Transverse colon (tissue), 4 donors: ENCODE measurements at regions not wholly inside any gene's neighbourhood (a gene's known extent, or its start where the extent isn't known, plus 50 kb on each side); places are given as distances from the start of the nearest gene placed in this dataset.

Source experiments
- DNase-seq: peaks from one replicate; pipeline ENCODE4 v3.0.0-alpha.2; 2019
- H3K27ac ChIP-seq, 4 donors: fragments of 200-600 bp; sonication (generic); 2 replicates each; pipeline ENCODE4 v1.5.1; 2016 to 2018; ENCODE audit warnings: inconsistent platforms in 4 of 4
- H3K27me3 ChIP-seq: fragments of 200-600 bp; sonication (generic); 2 replicates; pipeline ENCODE4 v1.5.1; 2017; ENCODE audit warnings: inconsistent platforms
- H3K36me3 ChIP-seq, 4 donors: fragments of 200-600 bp; sonication (generic); 2 replicates each; pipeline ENCODE4 v1.5.1; 2017 to 2019; ENCODE audit warnings: inconsistent platforms in 4 of 4
- H3K4me1 ChIP-seq, 4 donors: fragments of 200-600 bp; sonication (generic); 2 replicates each; pipeline ENCODE4 v1.5.1; 2017 to 2020; ENCODE audit warnings: inconsistent platforms in 4 of 4
- H3K4me3 ChIP-seq, 4 donors: fragments of 200-600 bp; sonication (generic); 1 replicate in 1 of 4; 2 replicates in 3 of 4; pipeline versions ENCODE4 v1.5.1 to v1.6.1; 2017 to 2019; ENCODE audit warnings: inconsistent platforms in 4 of 4
- H3K9me3 ChIP-seq, 2 donors: fragments of 200-600 bp; sonication (generic); 2 replicates each; pipeline ENCODE4 v1.5.1; 2017 to 2019; ENCODE audit warnings: inconsistent platforms in 2 of 2
- EP300 ChIP-seq: sonication (generic); formaldehyde crosslinking; IDR thresholded peaks from one replicate; pipeline ENCODE4 v1.6.1; 2017; ENCODE audit warnings: antibody characterized with exemption, low read depth
- POLR2A ChIP-seq: fragments of 450-650 bp; IDR thresholded peaks from one replicate; pipeline ENCODE4 v1.6.1; 2016; ENCODE audit warnings: antibody characterized with exemption, mild to moderate bottlenecking, moderate library complexity
- POLR2AphosphoS5 ChIP-seq, 3 donors: sonication (generic); formaldehyde crosslinking; IDR thresholded peaks; one replicate each; pipeline ENCODE4 v1.6.1; 2016; ENCODE audit warnings: antibody characterized with exemption in 3 of 3
- WGBS, 2 donors: methylation state at CpG; one replicate each; pipeline ENCODE4 v1.1.5; 2018; ENCODE audit warnings: low coverage in 1 of 2; 5-methylcytosine and 5-hydroxymethylcytosine counted together
- in situ Hi-C, 4 donors: fragments of 200-750 bp; cut with MboI; loops; one replicate each; pipeline versions ENCODE4 v1.15.0 to v1.15.1; 2017; ENCODE audit warnings: low sequenced_read_pairs in 3 of 4, low pct_ligation_motif_present in 1 of 4, low pct_unique_long_range_greater_than_20kb in 1 of 4
- intact Hi-C: fragments of 100-400 bp; cut with DNase I; formaldehyde crosslinking; loops from one replicate; pipeline ENCODE4 v1.15.1; 2023; ENCODE audit warnings: low total_unique reads
- TF ChIP-seq, protein P1 (sequence below), 5 experiments: fragments of 200-600 bp in 3 of 5; fragments of 450-650 bp in 2 of 5; sonication (generic) in 3 of 5; IDR thresholded peaks; 1 replicate in 2 of 5; 2 replicates in 3 of 5; pipeline ENCODE4 v1.5.1; 2016 to 2017; ENCODE audit warnings: antibody characterized with exemption in 5 of 5, inconsistent platforms in 3 of 5, mild to moderate bottlenecking in 2 of 5, moderate library complexity in 1 of 5

- DNase-seq, result no peak
- in situ Hi-C loops, result no loop called here
Observed at GRCh38 chr5:171713152-171713551, 72.5 kb upstream of the SMIM23 start.

DNA sequence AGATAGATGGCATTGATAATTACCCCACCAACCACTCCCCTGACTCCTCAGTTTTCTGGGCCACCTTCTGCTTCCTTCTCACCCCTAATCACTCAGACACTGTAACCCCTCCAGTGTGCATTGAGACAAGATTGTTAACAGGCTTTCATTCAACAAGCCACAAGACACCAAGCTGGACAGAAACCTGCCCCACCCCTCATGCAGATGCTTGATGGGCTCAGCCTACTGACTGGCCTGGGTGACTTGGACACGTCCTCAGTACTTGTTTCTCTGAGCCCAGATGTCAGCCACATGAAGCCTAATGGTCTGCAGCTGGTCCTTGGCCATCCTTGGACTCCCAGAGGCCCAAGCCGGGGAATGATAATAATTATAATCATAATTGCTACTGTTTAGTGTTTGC, 71.4 kb upstream of the SMIM23 start:
- intact Hi-C loops (no loop called here), in situ Hi-C loops (no loop called here)
- 64% methylated on average over 2 of the region's 2 CpGs; no CpG with 5 or more reads in 1 of the 2 donors for WGBS, 2 donors
- Histone ChIP-seq H3K4me1 (no peaks in the 10 kb centered on the region), H3K4me3 (no peak overlapping the region), H3K9me3 (no peaks in the 10 kb centered on the region), H3K27ac (no peak overlapping the region), H3K27me3 (no peaks in the 10 kb centered on the region), H3K36me3 (no peaks in the 10 kb centered on the region)
- TF ChIP-seq, protein P1, sequence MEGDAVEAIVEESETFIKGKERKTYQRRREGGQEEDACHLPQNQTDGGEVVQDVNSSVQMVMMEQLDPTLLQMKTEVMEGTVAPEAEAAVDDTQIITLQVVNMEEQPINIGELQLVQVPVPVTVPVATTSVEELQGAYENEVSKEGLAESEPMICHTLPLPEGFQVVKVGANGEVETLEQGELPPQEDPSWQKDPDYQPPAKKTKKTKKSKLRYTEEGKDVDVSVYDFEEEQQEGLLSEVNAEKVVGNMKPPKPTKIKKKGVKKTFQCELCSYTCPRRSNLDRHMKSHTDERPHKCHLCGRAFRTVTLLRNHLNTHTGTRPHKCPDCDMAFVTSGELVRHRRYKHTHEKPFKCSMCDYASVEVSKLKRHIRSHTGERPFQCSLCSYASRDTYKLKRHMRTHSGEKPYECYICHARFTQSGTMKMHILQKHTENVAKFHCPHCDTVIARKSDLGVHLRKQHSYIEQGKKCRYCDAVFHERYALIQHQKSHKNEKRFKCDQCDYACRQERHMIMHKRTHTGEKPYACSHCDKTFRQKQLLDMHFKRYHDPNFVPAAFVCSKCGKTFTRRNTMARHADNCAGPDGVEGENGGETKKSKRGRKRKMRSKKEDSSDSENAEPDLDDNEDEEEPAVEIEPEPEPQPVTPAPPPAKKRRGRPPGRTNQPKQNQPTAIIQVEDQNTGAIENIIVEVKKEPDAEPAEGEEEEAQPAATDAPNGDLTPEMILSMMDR (IDR thresholded peaks at IDR 0.05), result no peak
- TF ChIP-seq EP300 (no peak), POLR2A (no peak), POLR2AphosphoS5 (IDR thresholded peaks at IDR 0.05) (no peak)
- DNase-seq, result no peak

More at GRCh38 chr5:171713152-171713551, 72.5 kb upstream of the SMIM23 start:
- Histone ChIP-seq H3K4me3 (no peak overlapping the region), H3K4me1 (no peaks in the 10 kb centered on the region), H3K27me3 (no peaks in the 10 kb centered on the region), H3K36me3 (no peaks in the 10 kb centered on the region), H3K9me3 (no peaks in the 10 kb centered on the region), H3K27ac (no peak overlapping the region)
- TF ChIP-seq EP300 (no peak), POLR2A (no peak)
- WGBS, 2 donors, result 80% methylated on average over 2 of the region's 2 CpGs; no CpG with 5 or more reads in 1 of the 2 donors
- intact Hi-C loops, result no loop called here

DNA sequence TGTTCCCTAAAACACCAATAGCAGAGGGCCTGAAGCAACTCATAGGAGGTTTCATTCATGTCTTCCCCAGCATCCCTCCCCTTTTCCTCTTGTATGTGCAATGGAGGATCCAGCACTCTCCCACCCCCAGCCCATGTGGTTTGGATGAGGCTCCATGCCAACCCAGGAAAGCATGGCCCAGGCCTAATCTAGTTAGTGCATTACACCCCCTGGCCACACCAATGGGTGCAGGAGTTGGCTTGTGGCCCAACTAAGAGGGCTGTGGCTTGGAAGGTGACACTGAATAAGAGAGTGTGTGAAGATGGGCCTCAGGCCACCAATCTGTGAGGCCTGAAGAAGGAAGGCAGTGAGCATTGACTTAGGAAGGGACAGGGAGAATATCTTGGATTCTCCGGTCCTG, 70.8 kb upstream of the SMIM23 start:
- in situ Hi-C loops (no loop called here), intact Hi-C loops (no loop called here)
- H3K27ac ChIP-seq, result no peak overlapping the region

DNA sequence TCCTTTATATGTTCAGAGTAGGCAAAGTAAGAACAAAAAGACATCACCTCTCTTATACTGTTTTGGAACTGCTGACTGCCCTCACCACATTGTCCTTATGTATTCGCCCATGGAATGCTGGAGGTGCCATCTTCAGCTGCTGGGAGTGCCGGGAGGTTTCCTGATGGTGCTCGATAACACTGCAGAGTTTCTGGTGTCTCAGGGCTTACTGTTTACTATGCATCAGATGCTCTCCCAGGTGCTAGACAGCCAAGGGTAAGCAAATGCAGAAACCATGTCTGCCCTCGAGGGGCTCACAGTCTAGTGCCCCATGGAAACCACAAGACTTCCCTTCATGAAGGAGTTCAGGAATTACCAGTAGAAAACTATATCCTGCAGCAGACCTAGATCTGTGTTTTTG, 70.1 kb upstream of the SMIM23 start:
- in situ Hi-C loops, result no loop called here
- Histone ChIP-seq H3K36me3 (no peaks in the 10 kb centered on the region), H3K27me3 (no peaks in the 10 kb centered on the region), H3K9me3 (no peaks in the 10 kb centered on the region), H3K4me1 (no peaks in the 10 kb centered on the region), H3K4me3 (no peak overlapping the region), H3K27ac (no peak overlapping the region)
- no peak for TF ChIP-seq POLR2AphosphoS5 (IDR thresholded peaks at IDR 0.05)
- no peak for TF ChIP-seq EP300
- TF ChIP-seq, protein P1 (IDR thresholded peaks at IDR 0.05), result no peak
- no peak for TF ChIP-seq POLR2A
- WGBS, 2 donors, result 89% methylated on average over 4 of the region's 4 CpGs; no CpG with 5 or more reads in 1 of the 2 donors
- intact Hi-C loops, result no loop called here
- no peak for DNase-seq

More for the DNA sequence above, 70.8 kb upstream of the SMIM23 start:
- 88% methylated on average over 1 of the region's 1 CpG; no CpG with 5 or more reads in 1 of the 2 donors for WGBS, 2 donors
- TF ChIP-seq, protein P1 (IDR thresholded peaks at IDR 0.05), result no peak
- TF ChIP-seq POLR2A (no peak), EP300 (no peak), POLR2AphosphoS5 (IDR thresholded peaks at IDR 0.05) (no peak)
- Histone ChIP-seq H3K36me3 (no peaks in the 10 kb centered on the region), H3K9me3 (no peaks in the 10 kb centered on the region), H3K4me3 (no peak overlapping the region), H3K4me1 (no peaks in the 10 kb centered on the region), H3K27me3 (no peaks in the 10 kb centered on the region)
- no peak for DNase-seq

DNA sequence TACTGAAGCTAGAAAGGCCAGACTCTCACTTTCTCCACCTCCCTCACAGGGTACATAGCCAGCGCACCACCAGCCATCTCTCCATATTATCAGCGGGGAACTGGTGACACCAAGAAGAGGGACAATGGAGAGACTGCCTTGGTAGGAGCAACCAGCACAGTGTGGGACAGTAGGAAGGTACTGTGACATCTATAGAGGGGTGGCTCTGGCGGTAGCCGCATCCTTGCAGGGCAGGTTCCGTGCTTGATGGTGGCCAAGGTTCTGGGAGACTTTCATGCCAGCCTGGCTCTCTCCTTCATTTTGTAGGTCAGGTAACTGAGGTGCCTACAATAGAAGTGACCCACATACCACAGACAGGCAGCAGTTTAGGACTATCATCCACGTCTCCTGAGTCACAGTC, 65.5 kb upstream of the SMIM23 start:
- TF ChIP-seq, protein P1 (IDR thresholded peaks at IDR 0.05), result no peak
- TF ChIP-seq POLR2A (no peak), POLR2AphosphoS5 (IDR thresholded peaks at IDR 0.05) (no peak), EP300 (no peak)
- no peaks in the 10 kb centered on the region for H3K4me1 ChIP-seq
- no peaks in the 10 kb centered on the region for H3K9me3 ChIP-seq
- in situ Hi-C loops (no loop called here), intact Hi-C loops (no loop called here)
- no peak overlapping the region for H3K4me3 ChIP-seq
- H3K36me3 ChIP-seq, result no peaks in the 10 kb centered on the region
- DNase-seq, result no peak
- H3K27ac ChIP-seq, result no peak overlapping the region
- 80% methylated on average over 6 of the region's 6 CpGs; no CpG with 5 or more reads in 1 of the 2 donors for WGBS, 2 donors
- no peaks in the 10 kb centered on the region for H3K27me3 ChIP-seq
